Epidermal melanocyte (primary cell): ENCODE measurements at regions not wholly inside any gene's neighbourhood (a gene's known extent, or its start where the extent isn't known, plus 50 kb on each side); places are given as distances from the start of the nearest gene placed in this dataset.
A peak's percentile ranks its signal among the peaks of the same experiment; 100 is the strongest.

Experiments
- DNase-seq: peaks from one replicate; pipeline ENCODE4 v3.0.0; 2011; ENCODE audit warnings: low spot score; ENCODE audit not compliant: insufficient read length

- DNase-seq: no peak
These were observed 201.7 kb upstream of the TARS1 start for GRCh38 chr5:33238826-33239695.

- DNase-seq: no peak
These were observed 200.2 kb upstream of the TARS1 start for GRCh38 chr5:33240558-33240957.

GRCh38 chr5:33241802-33242201, 199.0 kb upstream of the TARS1 start:
- no peak for DNase-seq

- DNase-seq: no peak
These were observed 198.5 kb upstream of the TARS1 start for GRCh38 chr5:33242277-33242676.

- no peak for DNase-seq
These were observed 196.2 kb upstream of the TARS1 start for GRCh38 chr5:33244441-33245150.

GRCh38 chr5:33254579-33254978, 186.2 kb upstream of the TARS1 start:
- DNase-seq: no peak

- DNase-seq: no peak
These were observed 182.8 kb upstream of the TARS1 start for GRCh38 chr5:33257807-33258429.

- DNase-seq: no peak
These were observed 182.2 kb upstream of the TARS1 start for GRCh38 chr5:33258553-33258952.

- DNase-seq: no peak
These were observed 180.7 kb upstream of the TARS1 start for GRCh38 chr5:33260098-33260497.

- DNase-seq: no peak
These were observed 179.5 kb upstream of the TARS1 start for GRCh38 chr5:33261305-33261704.

GRCh38 chr5:33261747-33262146, 179.0 kb upstream of the TARS1 start:
- no peak for DNase-seq

- no peak for DNase-seq
These were observed 173.0 kb upstream of the TARS1 start for GRCh38 chr5:33267801-33268200.

- no peak for DNase-seq
These were observed 172.4 kb upstream of the TARS1 start for GRCh38 chr5:33268374-33268773.

- DNase-seq: no peak
These were observed 170.1 kb upstream of the TARS1 start for GRCh38 chr5:33270671-33271070.

GRCh38 chr5:33271606-33272005, 169.2 kb upstream of the TARS1 start:
- DNase-seq: no peak

- DNase-seq: peak; percentile 34
These were observed 168.5 kb upstream of the TARS1 start for GRCh38 chr5:33272288-33272687.

GRCh38 chr5:33273985-33274384, 166.8 kb upstream of the TARS1 start:
- no peak for DNase-seq

- DNase-seq: no peak
These were observed 165.4 kb upstream of the TARS1 start for GRCh38 chr5:33275391-33275790.

- DNase-seq: no peak
These were observed 164.7 kb upstream of the TARS1 start for GRCh38 chr5:33275921-33276627.

GRCh38 chr5:33276628-33276950, 164.2 kb upstream of the TARS1 start:
- no peak for DNase-seq

- DNase-seq: no peak
These were observed 163.6 kb upstream of the TARS1 start for GRCh38 chr5:33277061-33277650.
